CD14-positive monocyte (primary cell): ENCODE measurements at regions not wholly inside any gene's neighbourhood (a gene's known extent, or its start where the extent isn't known, plus 50 kb on each side); places are given as distances from the start of the nearest gene placed in this dataset.

ENCODE experiments used
- DNase-seq, 3 donors: peaks; one replicate each; pipeline ENCODE4 v3.0.0-alpha.2; 2011 to 2022
- H2AFZ ChIP-seq: 2 replicates; pipeline ENCODE4 v1.6.0; 2012; ENCODE audit warnings: mild to moderate bottlenecking, low read depth, low read length, inconsistent platforms; ENCODE audit not compliant: insufficient read depth, poor library complexity, severe bottlenecking
- H3K27ac ChIP-seq, 2 donors: 1 replicate in 1 of 2; 2 replicates in 1 of 2; pipeline ENCODE4 v1.5.1; 2012 to 2013; ENCODE audit warnings: low read length in 2 of 2, control low read depth in 1 of 2, inconsistent platforms in 1 of 2, low read depth in 1 of 2, mild to moderate bottlenecking in 1 of 2
- H3K27me3 ChIP-seq, 2 donors: one replicate each; pipeline versions ENCODE4 v1.6.0 to v1.6.1; 2011 to 2013; ENCODE audit warnings: low read length in 2 of 2; ENCODE audit not compliant: control insufficient read depth in 2 of 2, insufficient read depth in 2 of 2
- H3K36me3 ChIP-seq, 2 donors: replicated peaks in 1 of 2; 1 replicate in 1 of 2; 2 replicates in 1 of 2; pipeline versions ENCODE4 v1.5.1 to v1.6.1; 2012 to 2013; ENCODE audit warnings: low read length in 2 of 2, control low read depth in 1 of 2, inconsistent platforms in 1 of 2, mild to moderate bottlenecking in 1 of 2; ENCODE audit not compliant: insufficient read depth in 2 of 2, control insufficient read depth in 1 of 2
- H3K4me1 ChIP-seq, 2 donors: 1 replicate in 1 of 2; 2 replicates in 1 of 2; pipeline versions ENCODE4 v1.5.1 to v1.6.1; 2012 to 2013; ENCODE audit warnings: low read length in 2 of 2, control low read depth in 1 of 2, inconsistent platforms in 1 of 2, mild to moderate bottlenecking in 1 of 2, moderate library complexity in 1 of 2; ENCODE audit not compliant: insufficient read depth in 2 of 2, control insufficient read depth in 1 of 2
- H3K4me2 ChIP-seq: replicated peaks from 2 replicates; pipeline ENCODE3; 2012; ENCODE audit warnings: low read length, moderate library complexity, mild to moderate bottlenecking; ENCODE audit not compliant: poor library complexity, severe bottlenecking; ENCODE audit errors: extremely low read depth
- H3K4me3 ChIP-seq, 3 experiments: fragments of 200-600 bp in 1 of 3; sonication (generic) in 1 of 3; replicated peaks in 1 of 3; 1 replicate in 2 of 3; 2 replicates in 1 of 3; pipeline ENCODE4 v1.5.1; 2011 to 2013; ENCODE audit warnings: low read length in 3 of 3, mild to moderate bottlenecking in 3 of 3, control low read depth in 2 of 3, low read depth in 2 of 3, inconsistent platforms in 1 of 3, moderate library complexity in 1 of 3
- H3K79me2 ChIP-seq: 2 replicates; pipeline ENCODE4 v1.6.0; 2012; ENCODE audit warnings: mild to moderate bottlenecking, control low read depth, inconsistent platforms, low read length, moderate library complexity; ENCODE audit not compliant: insufficient read depth
- H3K9ac ChIP-seq: 2 replicates; pipeline ENCODE4 v1.6.0; 2017; ENCODE audit warnings: low read length, mild to moderate bottlenecking; ENCODE audit not compliant: insufficient read depth, poor library complexity, severe bottlenecking
- H3K9me3 ChIP-seq, 2 donors: replicated peaks in 1 of 2; 1 replicate in 1 of 2; 2 replicates in 1 of 2; pipeline versions ENCODE4 v1.5.1 to v1.6.1; 2012 to 2013; ENCODE audit warnings: low read length in 2 of 2, control low read depth in 1 of 2; ENCODE audit not compliant: control insufficient read depth in 1 of 2, insufficient read depth in 1 of 2
- H4K20me1 ChIP-seq: 2 replicates; pipeline ENCODE4 v1.6.0; 2012; ENCODE audit warnings: mild to moderate bottlenecking, low read length, control low read depth, moderate library complexity; ENCODE audit not compliant: insufficient read depth
- H3K27ac Mint-ChIP-seq, 7 donors: one replicate each; pipeline ENCODE4 v1.8.0; 2020; ENCODE audit warnings: mild to moderate bottlenecking in 7 of 7, mixed read lengths in 7 of 7, moderate library complexity in 6 of 7, inconsistent platforms in 2 of 7
- H3K27me3 Mint-ChIP-seq, 3 donors: one replicate each; pipeline ENCODE4 v1.8.0; 2021 to 2022; ENCODE audit warnings: low read depth in 3 of 3, mild to moderate bottlenecking in 3 of 3, mixed read lengths in 3 of 3, moderate library complexity in 3 of 3, inconsistent platforms in 1 of 3
- H3K36me3 Mint-ChIP-seq, 2 donors: one replicate each; pipeline ENCODE4 v1.8.0; 2020; ENCODE audit warnings: mixed read lengths in 2 of 2, inconsistent platforms in 1 of 2, mild to moderate bottlenecking in 1 of 2
- H3K4me1 Mint-ChIP-seq: one replicate; pipeline ENCODE4 v1.8.0; 2020; ENCODE audit warnings: mild to moderate bottlenecking, mixed read lengths
- H3K4me3 Mint-ChIP-seq, 2 donors: one replicate each; pipeline ENCODE4 v1.8.0; 2020; ENCODE audit warnings: mild to moderate bottlenecking in 2 of 2, mixed read lengths in 2 of 2, moderate library complexity in 1 of 2
- H3K9me3 Mint-ChIP-seq, 7 donors: one replicate each; pipeline ENCODE4 v1.8.0; 2020 to 2022; ENCODE audit warnings: mixed read lengths in 7 of 7, mild to moderate bottlenecking in 6 of 7, moderate library complexity in 6 of 7, inconsistent platforms in 2 of 7
- CTCF ChIP-seq: fragments of 200-600 bp; IDR thresholded peaks from one replicate; pipeline ENCODE4 v1.8.0; 2022; ENCODE audit warnings: antibody characterized with exemption, mild to moderate bottlenecking
- WGBS: methylation state at CpG from one replicate; pipeline ENCODE4 v1.1.5; 2013; ENCODE audit warnings: missing lambda C conversion rate; ENCODE audit not compliant: insufficient coverage; 5-methylcytosine and 5-hydroxymethylcytosine counted together
- intact Hi-C, 2 donors: fragments of 100-400 bp; cut with micrococcal nuclease; formaldehyde crosslinking; loops; one replicate each; pipeline versions ENCODE4 v1.15.0 to v1.15.1; 2023

GRCh38 chr15:93583968-93584367 lies 495.0 kb upstream of the RGMA start:
- H3K36me3 Mint-ChIP-seq, result no peaks in the 10 kb centered on the region
- WGBS, result no CpG with 5 or more reads among the region's 4 CpGs
- H2AFZ ChIP-seq, result no peak overlapping the region

DNA sequence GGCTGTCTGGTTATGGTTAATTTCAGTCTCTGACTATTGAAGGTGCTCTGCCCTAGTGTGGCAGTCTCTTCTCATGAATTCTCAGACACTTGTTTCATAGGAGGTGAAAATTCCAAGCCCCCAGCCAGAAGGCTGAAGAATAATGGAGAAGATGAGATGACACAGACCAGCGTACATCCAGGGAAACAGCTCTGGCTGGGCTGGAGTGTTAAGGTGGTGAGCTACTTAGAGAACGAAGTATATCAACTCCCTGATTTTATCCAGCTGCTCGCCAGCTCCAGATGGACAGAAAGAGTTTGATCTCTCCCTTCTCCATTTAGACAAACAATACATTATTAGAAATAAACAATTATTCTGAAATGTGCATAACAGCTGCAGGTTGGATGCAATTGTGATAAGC lies 494.5 kb upstream of the RGMA start:
- no peaks in the 10 kb centered on the region for H3K36me3 Mint-ChIP-seq
- no peak overlapping the region for H2AFZ ChIP-seq
- no peaks in the 10 kb centered on the region for H3K36me3 ChIP-seq
- H3K4me3 Mint-ChIP-seq, result no peak overlapping the region
- no peak overlapping the region for H3K4me3 ChIP-seq
- no peak overlapping the region for H3K27ac Mint-ChIP-seq
- H3K27me3 Mint-ChIP-seq, result no peaks in the 10 kb centered on the region
- H3K9ac ChIP-seq, result no peak overlapping the region
- H3K27me3 ChIP-seq, result no peaks in the 10 kb centered on the region
- H3K9me3 ChIP-seq, result no peaks in the 10 kb centered on the region
- no peak overlapping the region for H3K4me2 ChIP-seq
- H3K27ac ChIP-seq, result no peak overlapping the region
- no peaks in the 10 kb centered on the region for H4K20me1 ChIP-seq
- WGBS, result no CpG with 5 or more reads among the region's 3 CpGs
- TF ChIP-seq CTCF, result no peak
- no peaks in the 10 kb centered on the region for H3K4me1 ChIP-seq
- intact Hi-C loops, result no loop called here
- H3K4me1 Mint-ChIP-seq, result no peaks in the 10 kb centered on the region
- DNase-seq, result no peak
- H3K9me3 Mint-ChIP-seq, result peaks cover 0 to 2% (median 0%) of the 10 kb centered on the region in 7 donors
- H3K79me2 ChIP-seq, result no peaks in the 10 kb centered on the region

More at GRCh38 chr15:93583968-93584367, 495.0 kb upstream of the RGMA start:
- no peaks in the 10 kb centered on the region for H3K79me2 ChIP-seq
- H3K9ac ChIP-seq, result no peak overlapping the region
- no peaks in the 10 kb centered on the region for H3K4me1 ChIP-seq
- no peak for DNase-seq
- intact Hi-C loops, result no loop called here
- no peak overlapping the region for H3K4me3 Mint-ChIP-seq
- no peaks in the 10 kb centered on the region for H4K20me1 ChIP-seq
- no peak overlapping the region for H3K4me3 ChIP-seq
- no peaks in the 10 kb centered on the region for H3K27me3 Mint-ChIP-seq
- H3K36me3 ChIP-seq, result no peaks in the 10 kb centered on the region
- H3K9me3 Mint-ChIP-seq, result peaks cover 0 to 2% (median 0%) of the 10 kb centered on the region in 7 donors
- H3K27ac ChIP-seq, result no peak overlapping the region
- no peak overlapping the region for H3K4me2 ChIP-seq
- H3K4me1 Mint-ChIP-seq, result no peaks in the 10 kb centered on the region
- no peaks in the 10 kb centered on the region for H3K9me3 ChIP-seq
- H3K27ac Mint-ChIP-seq, result no peak overlapping the region
- no peaks in the 10 kb centered on the region for H3K27me3 ChIP-seq
- no peak for TF ChIP-seq CTCF
